ENCODE measurements at regions not wholly inside any gene's neighbourhood (a gene's known extent, or its start where the extent isn't known, plus 50 kb on each side); places are given as distances from the start of the nearest gene placed in this dataset.

- Mint-ChIP-seq H3K4me1 (ENCODE audit: low read depth, unreplicated experiment) (peaks cover 4% of the 10 kb centered on the region), H3K27me3 (ENCODE audit: unreplicated experiment) (peaks cover 5% of the 10 kb centered on the region), H3K27ac (ENCODE audit: unreplicated experiment) (no peak overlapping the region), H3K4me3 (ENCODE audit: unreplicated experiment) (no peak overlapping the region), H3K9me3 (ENCODE audit: unreplicated experiment) (no peaks in the 10 kb centered on the region), H3K36me3 (ENCODE audit: unreplicated experiment) (no peaks in the 10 kb centered on the region)
- DNase-seq = no peak
- TF ChIP-seq, protein P1, sequence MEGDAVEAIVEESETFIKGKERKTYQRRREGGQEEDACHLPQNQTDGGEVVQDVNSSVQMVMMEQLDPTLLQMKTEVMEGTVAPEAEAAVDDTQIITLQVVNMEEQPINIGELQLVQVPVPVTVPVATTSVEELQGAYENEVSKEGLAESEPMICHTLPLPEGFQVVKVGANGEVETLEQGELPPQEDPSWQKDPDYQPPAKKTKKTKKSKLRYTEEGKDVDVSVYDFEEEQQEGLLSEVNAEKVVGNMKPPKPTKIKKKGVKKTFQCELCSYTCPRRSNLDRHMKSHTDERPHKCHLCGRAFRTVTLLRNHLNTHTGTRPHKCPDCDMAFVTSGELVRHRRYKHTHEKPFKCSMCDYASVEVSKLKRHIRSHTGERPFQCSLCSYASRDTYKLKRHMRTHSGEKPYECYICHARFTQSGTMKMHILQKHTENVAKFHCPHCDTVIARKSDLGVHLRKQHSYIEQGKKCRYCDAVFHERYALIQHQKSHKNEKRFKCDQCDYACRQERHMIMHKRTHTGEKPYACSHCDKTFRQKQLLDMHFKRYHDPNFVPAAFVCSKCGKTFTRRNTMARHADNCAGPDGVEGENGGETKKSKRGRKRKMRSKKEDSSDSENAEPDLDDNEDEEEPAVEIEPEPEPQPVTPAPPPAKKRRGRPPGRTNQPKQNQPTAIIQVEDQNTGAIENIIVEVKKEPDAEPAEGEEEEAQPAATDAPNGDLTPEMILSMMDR (IDR thresholded peaks at IDR 0.05; ENCODE audit: partially characterized antibody, unreplicated experiment) = no peak
Measured at GRCh38 chr2:237198164-237198855, 112.6 kb downstream of the COPS8 start.

- no peak overlapping the region for H3K4me3 Mint-ChIP-seq (ENCODE audit: unreplicated experiment)
- no peak overlapping the region for H3K27ac Mint-ChIP-seq (ENCODE audit: unreplicated experiment)
- peaks cover 5% of the 10 kb centered on the region for H3K27me3 Mint-ChIP-seq (ENCODE audit: unreplicated experiment)
- peaks cover 4% of the 10 kb centered on the region for H3K4me1 Mint-ChIP-seq (ENCODE audit: low read depth, unreplicated experiment)
- DNase-seq = no peak
- TF ChIP-seq, protein P1 (IDR thresholded peaks at IDR 0.05; ENCODE audit: partially characterized antibody, unreplicated experiment) = no peak
- H3K36me3 Mint-ChIP-seq (ENCODE audit: unreplicated experiment) = no peaks in the 10 kb centered on the region
- H3K9me3 Mint-ChIP-seq (ENCODE audit: unreplicated experiment) = no peaks in the 10 kb centered on the region
Measured at GRCh38 chr2:237199082-237199481, 113.4 kb downstream of the COPS8 start.

GRCh38 chr2:237199577-237199976, 113.9 kb downstream of the COPS8 start:
- H3K4me1 Mint-ChIP-seq (ENCODE audit: low read depth, unreplicated experiment) = peaks cover 4% of the 10 kb centered on the region
- H3K36me3 Mint-ChIP-seq (ENCODE audit: unreplicated experiment) = no peaks in the 10 kb centered on the region
- no peak overlapping the region for H3K4me3 Mint-ChIP-seq (ENCODE audit: unreplicated experiment)

GRCh38 chr2:237200462-237200861, 114.8 kb downstream of the COPS8 start:
- Mint-ChIP-seq H3K36me3 (ENCODE audit: unreplicated experiment) (no peaks in the 10 kb centered on the region), H3K9me3 (ENCODE audit: unreplicated experiment) (no peaks in the 10 kb centered on the region), H3K4me3 (ENCODE audit: unreplicated experiment) (no peak overlapping the region), H3K27ac (ENCODE audit: unreplicated experiment) (no peak overlapping the region), H3K4me1 (ENCODE audit: low read depth, unreplicated experiment) (peaks cover 4% of the 10 kb centered on the region), H3K27me3 (ENCODE audit: unreplicated experiment) (peaks cover 4% of the 10 kb centered on the region)
- TF ChIP-seq, protein P1 (IDR thresholded peaks at IDR 0.05; ENCODE audit: partially characterized antibody, unreplicated experiment) = no peak
- no peak for DNase-seq

More at GRCh38 chr2:237199577-237199976, 113.9 kb downstream of the COPS8 start:
- Mint-ChIP-seq H3K27ac (ENCODE audit: unreplicated experiment) (no peak overlapping the region), H3K27me3 (ENCODE audit: unreplicated experiment) (peaks cover 5% of the 10 kb centered on the region), H3K9me3 (ENCODE audit: unreplicated experiment) (no peaks in the 10 kb centered on the region)
- no peak for DNase-seq
- TF ChIP-seq, protein P1 (IDR thresholded peaks at IDR 0.05; ENCODE audit: partially characterized antibody, unreplicated experiment) = no peak

GRCh38 chr2:237201461-237202287, 116.0 kb downstream of the COPS8 start:
- TF ChIP-seq, protein P1 (IDR thresholded peaks at IDR 0.05; ENCODE audit: partially characterized antibody, unreplicated experiment) = no peak
- H3K4me1 Mint-ChIP-seq (ENCODE audit: low read depth, unreplicated experiment) = peaks cover 5% of the 10 kb centered on the region
- no peaks in the 10 kb centered on the region for H3K36me3 Mint-ChIP-seq (ENCODE audit: unreplicated experiment)
- H3K9me3 Mint-ChIP-seq (ENCODE audit: unreplicated experiment) = no peaks in the 10 kb centered on the region
- no peak for DNase-seq
- no peak overlapping the region for H3K27ac Mint-ChIP-seq (ENCODE audit: unreplicated experiment)
- H3K27me3 Mint-ChIP-seq (ENCODE audit: unreplicated experiment) = peaks cover 3% of the 10 kb centered on the region
- no peak overlapping the region for H3K4me3 Mint-ChIP-seq (ENCODE audit: unreplicated experiment)

Measured in glutamatergic neuron (in vitro differentiated cells).